GM12878 (cell line): ENCODE measurements at regions not wholly inside any gene's neighbourhood (a gene's known extent, or its start where the extent isn't known, plus 50 kb on each side); places are given as distances from the start of the nearest gene placed in this dataset.

Experiments used
- ATF7 ChIP-seq: fragments of 450-650 bp; IDR thresholded peaks from 2 replicates; pipeline ENCODE4 v1.6.1; 2016; ENCODE audit warnings: low read depth, mild to moderate bottlenecking
- CBFB ChIP-seq: IDR thresholded peaks from 2 replicates; pipeline ENCODE4 v1.6.1; 2016; ENCODE audit warnings: antibody characterized with exemption, low read depth
- CBX3 ChIP-seq: fragments of 200-600 bp; sonication (generic); IDR thresholded peaks from 2 replicates; pipeline ENCODE4 v1.6.1; 2016; ENCODE audit warnings: low read depth, borderline replicate concordance
- CEBPB ChIP-seq, 2 experiments: fragments of 150-350 bp in 1 of 2; IDR thresholded peaks; 2 replicates each; pipeline ENCODE4 v1.6.1; 2012 to 2014; ENCODE audit warnings: low read depth in 2 of 2, low read length in 2 of 2, borderline replicate concordance in 1 of 2, inconsistent platforms in 1 of 2
- CTCF ChIP-seq, 3 experiments: IDR thresholded peaks in 2 of 3; conservative IDR thresholded peaks in 1 of 3; 2 replicates each; pipeline ENCODE4 v1.5.1; 2011; ENCODE audit warnings: low read depth in 3 of 3, low read length in 3 of 3, mild to moderate bottlenecking in 3 of 3, control low read depth in 2 of 3, moderate library complexity in 2 of 3, inconsistent platforms in 1 of 3, mixed read lengths in 1 of 3; ENCODE audit not compliant: control insufficient read depth in 2 of 3, insufficient read depth in 1 of 3; ENCODE audit errors: extremely low read depth in 1 of 3
- ELK1 ChIP-seq: IDR thresholded peaks from 2 replicates; pipeline ENCODE4 v1.6.1; 2012; ENCODE audit warnings: low read depth, low read length, improper control_type of control experiment
- EZH2 ChIP-seq: IDR thresholded peaks from 2 replicates; pipeline ENCODE4 v1.6.1; 2012; ENCODE audit warnings: low read depth, mild to moderate bottlenecking, control low read depth, inconsistent platforms, low read length, borderline replicate concordance; ENCODE audit not compliant: control insufficient read depth
- HDGF ChIP-seq: fragments of 450-650 bp; IDR thresholded peaks from 2 replicates; pipeline ENCODE4 v1.6.1; 2016; ENCODE audit warnings: antibody characterized with exemption
- POLR2A ChIP-seq: IDR thresholded peaks from 2 replicates; pipeline ENCODE4 v1.6.1; 2011; ENCODE audit warnings: low read depth, mild to moderate bottlenecking, low read length
- POLR2AphosphoS5 ChIP-seq: IDR thresholded peaks from 2 replicates; pipeline ENCODE4 v1.6.1; 2011; ENCODE audit warnings: mild to moderate bottlenecking, low read length, inconsistent platforms
- SP1 ChIP-seq: IDR thresholded peaks from one replicate; pipeline ENCODE4 v1.6.1; 2011; ENCODE audit warnings: low read depth, low read length
- ZNF622 ChIP-seq: fragments of 450-650 bp; IDR thresholded peaks from 2 replicates; pipeline ENCODE4 v1.6.1; 2017; ENCODE audit warnings: mild to moderate bottlenecking, inconsistent platforms

DNA sequence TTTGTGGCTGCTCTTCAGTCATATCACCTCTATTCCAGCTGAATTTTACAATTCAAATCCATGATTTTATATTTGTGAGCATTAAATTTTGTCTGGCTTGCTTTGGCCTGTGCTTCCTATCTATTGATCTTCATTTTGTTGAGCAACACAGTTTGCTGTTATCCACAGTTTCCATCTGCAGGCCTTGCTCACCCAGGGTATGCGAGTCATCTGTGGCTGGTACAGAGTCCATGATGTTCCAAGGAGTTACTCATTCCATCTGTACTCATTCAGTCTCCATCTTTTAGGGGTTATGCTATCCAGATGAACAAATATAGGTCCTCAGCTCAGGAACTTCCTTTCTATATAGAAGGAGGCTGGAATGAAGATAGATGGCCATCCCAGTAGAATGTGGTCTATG, 70.1 kb upstream of the CCK start:
- TF ChIP-seq CTCF (IDR thresholded peaks at IDR 0.05 in 2 of 3, conservative IDR thresholded peaks at IDR 0.05 in 1 of 3; ENCODE audit: control insufficient read depth in 2 of 3, extremely low read depth in 1 of 3, insufficient read depth in 1 of 3, low read depth in 3 of 3, low read length in 3 of 3), result no peak
- no peak for TF ChIP-seq POLR2A
- no peak for TF ChIP-seq CBFB
- no peak for TF ChIP-seq POLR2AphosphoS5
- no peak for TF ChIP-seq EZH2
- no peak for TF ChIP-seq SP1
- TF ChIP-seq ZNF622, result no peak
- TF ChIP-seq ELK1, result no peak
- TF ChIP-seq ATF7, result no peak
- TF ChIP-seq HDGF, result no peak
- TF ChIP-seq CBX3, result no peak
- TF ChIP-seq CEBPB (IDR thresholded peaks at IDR 0.05; ENCODE audit: borderline replicate concordance in 1 of 2, low read depth in 2 of 2, low read length in 2 of 2), result no peak
